ENCODE measurements at regions not wholly inside any gene's neighbourhood (a gene's known extent, or its start where the extent isn't known, plus 50 kb on each side); places are given as distances from the start of the nearest gene placed in this dataset.

DNA sequence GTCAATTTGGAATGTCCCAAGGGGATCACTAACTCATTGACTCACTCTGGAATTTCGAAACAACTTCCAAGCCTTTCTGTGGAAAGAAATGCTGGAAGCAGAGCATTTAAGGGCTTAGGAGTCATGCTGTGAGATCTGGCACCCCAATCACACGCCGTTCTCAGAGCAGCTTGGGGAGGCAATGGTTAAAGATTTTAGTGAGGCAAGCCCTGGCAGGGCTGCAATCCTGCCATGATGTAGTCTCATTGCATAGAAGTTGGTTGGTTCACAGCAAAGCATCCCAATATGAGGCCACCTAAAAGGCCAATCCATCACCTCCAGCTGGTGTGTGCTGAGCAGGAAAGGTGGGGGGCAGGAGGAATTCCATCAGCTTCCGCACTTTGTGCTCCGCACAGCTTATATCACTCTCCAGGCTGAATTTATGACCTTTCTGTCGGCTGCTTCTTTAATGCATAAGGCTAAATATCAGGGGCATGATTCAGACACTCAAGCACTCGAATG lies 1043.9 kb upstream of the POU3F3 start:
- no peak for TF ChIP-seq EZH2phosphoT487 (IDR thresholded peaks at IDR 0.05; ENCODE audit: insufficient read depth, low read depth)
- TF ChIP-seq EZH2 (IDR thresholded peaks at IDR 0.05; ENCODE audit: insufficient read depth, poor library complexity, severe bottlenecking), result no peak

Data from GM23248 (cell line).